Ovary (tissue), 3 donors: ENCODE measurements at regions not wholly inside any gene's neighbourhood (a gene's known extent, or its start where the extent isn't known, plus 50 kb on each side); places are given as distances from the start of the nearest gene placed in this dataset.
"Not testable (repeated sequence)": the region's sequence is repeated elsewhere in the genome, so short reads cannot be mapped to it uniquely, and the experiment has no call there.

ENCODE experiments used
- CTCF ChIP-seq, 3 donors: fragments of 450-650 bp in 2 of 3; fragments of 200-600 bp in 1 of 3; IDR thresholded peaks; one replicate each; pipeline versions ENCODE4 v1.5.1 to v1.8.0; 2016 to 2022; ENCODE audit warnings: antibody characterized with exemption in 3 of 3, mild to moderate bottlenecking in 1 of 3
- POLR2A ChIP-seq: fragments of 450-650 bp; IDR thresholded peaks from one replicate; pipeline ENCODE4 v1.6.1; 2017; ENCODE audit warnings: antibody characterized with exemption, mild to moderate bottlenecking, moderate library complexity
- donor health status: DM: no; HTN: no; CAD: no.

DNA sequence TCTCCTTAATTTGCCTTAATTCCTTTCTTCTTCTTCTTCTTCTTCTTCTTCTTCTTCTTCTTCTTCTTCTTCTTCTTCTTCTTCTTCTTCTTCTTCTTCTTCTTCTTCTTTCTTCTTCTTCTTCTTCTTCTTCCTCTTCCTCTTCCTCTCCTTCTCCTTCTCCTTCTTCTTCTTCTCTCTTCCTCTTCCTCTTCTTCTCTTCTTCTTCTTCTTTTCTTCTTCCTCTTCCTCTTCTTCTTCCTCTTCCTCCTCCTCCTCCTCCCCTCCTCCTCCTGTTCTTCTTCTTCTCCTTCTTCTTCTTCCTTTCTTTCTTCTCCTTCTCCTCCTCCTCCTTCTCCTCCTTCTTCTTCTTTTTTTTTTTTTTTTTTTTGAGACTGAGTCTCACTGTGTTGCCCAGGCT lies 62.0 kb upstream of the NKD1 start:
- TF ChIP-seq CTCF (IDR thresholded peaks at IDR 0.05); POLR2A: not testable (repeated sequence)
